Parathyroid adenoma (tissue), 2 donors: ENCODE measurements at regions not wholly inside any gene's neighbourhood (a gene's known extent, or its start where the extent isn't known, plus 50 kb on each side); places are given as distances from the start of the nearest gene placed in this dataset.

Experiments used
- H2AFZ ChIP-seq: fragments of 300-600 bp; sonication (generic); one replicate; pipeline ENCODE4 v1.7.0; 2017; ENCODE audit warnings: antibody characterized with exemption, mild to moderate bottlenecking
- H3K27ac ChIP-seq: fragments of 300-600 bp; sonication (generic); one replicate; pipeline ENCODE4 v1.7.0; 2017
- H3K27me3 ChIP-seq: fragments of 300-600 bp; sonication (generic); one replicate; pipeline ENCODE4 v1.7.0; 2017; ENCODE audit warnings: low read length; ENCODE audit not compliant: control insufficient read depth, insufficient read depth
- H3K36me3 ChIP-seq: fragments of 300-600 bp; sonication (generic); one replicate; pipeline ENCODE4 v1.7.0; 2017; ENCODE audit warnings: low read length; ENCODE audit not compliant: control insufficient read depth, insufficient read depth
- H3K4me1 ChIP-seq: fragments of 300-600 bp; sonication (generic); one replicate; pipeline ENCODE4 v1.7.0; 2017; ENCODE audit warnings: control low read depth
- H3K4me2 ChIP-seq: fragments of 300-600 bp; sonication (generic); one replicate; pipeline ENCODE4 v1.7.0; 2017; ENCODE audit warnings: low read length
- H3K4me3 ChIP-seq: fragments of 300-600 bp; sonication (generic); one replicate; pipeline ENCODE4 v1.7.0; 2017; ENCODE audit warnings: low read depth, low read length
- H3K79me2 ChIP-seq: fragments of 300-600 bp; sonication (generic); one replicate; pipeline ENCODE4 v1.7.0; 2017; ENCODE audit warnings: control low read depth
- H3K9ac ChIP-seq: fragments of 300-600 bp; sonication (generic); one replicate; pipeline ENCODE4 v1.7.0; 2017; ENCODE audit warnings: mild to moderate bottlenecking
- H3K9me3 ChIP-seq: fragments of 300-600 bp; sonication (generic); one replicate; pipeline ENCODE4 v1.7.0; 2017; ENCODE audit warnings: low read length; ENCODE audit not compliant: control insufficient read depth
- CTCF ChIP-seq: fragments of 300-600 bp; sonication (generic); IDR thresholded peaks from one replicate; pipeline ENCODE4 v1.7.0; 2017; ENCODE audit warnings: antibody characterized with exemption, mild to moderate bottlenecking
- donor health status: primary hyperparathyroidism.

GRCh38 chr10:77710759-77711682, 73.4 kb upstream of the KCNMA1 start:
- Histone ChIP-seq H3K4me2 (peak overlapping the region; percentile 81), H3K27me3 (no peaks in the 10 kb centered on the region), H3K9me3 (no peaks in the 10 kb centered on the region), H3K9ac (no peak overlapping the region), H3K4me3 (peak overlapping the region; percentile 49), H3K27ac (no peak overlapping the region), H2AFZ (peak overlapping the region; percentile 96), H3K4me1 (no peaks in the 10 kb centered on the region), H3K79me2 (no peaks in the 10 kb centered on the region), H3K36me3 (no peaks in the 10 kb centered on the region)
- peak; percentile 96 for TF ChIP-seq CTCF

GRCh38 chr10:77710081-77710551, 72.5 kb upstream of the KCNMA1 start:
- Histone ChIP-seq H3K4me2 (no peak overlapping the region), H3K27ac (no peak overlapping the region), H3K4me3 (no peak overlapping the region), H3K27me3 (no peaks in the 10 kb centered on the region), H3K4me1 (no peaks in the 10 kb centered on the region), H3K79me2 (no peaks in the 10 kb centered on the region), H3K9me3 (no peaks in the 10 kb centered on the region), H2AFZ (no peak overlapping the region), H3K9ac (no peak overlapping the region), H3K36me3 (no peaks in the 10 kb centered on the region)
- TF ChIP-seq CTCF, result no peak

- Histone ChIP-seq H3K27ac (no peak overlapping the region), H3K4me2 (no peak overlapping the region), H2AFZ (no peak overlapping the region), H3K4me3 (no peak overlapping the region), H3K9me3 (no peaks in the 10 kb centered on the region), H3K79me2 (no peaks in the 10 kb centered on the region), H3K4me1 (no peaks in the 10 kb centered on the region), H3K36me3 (no peaks in the 10 kb centered on the region), H3K27me3 (no peaks in the 10 kb centered on the region), H3K9ac (no peak overlapping the region)
- no peak for TF ChIP-seq CTCF
These were observed 70.0 kb upstream of the KCNMA1 start for GRCh38 chr10:77707570-77707969.

GRCh38 chr10:77702166-77702565, 64.6 kb upstream of the KCNMA1 start:
- H3K27ac ChIP-seq, result no peak overlapping the region
- H2AFZ ChIP-seq, result no peak overlapping the region
- no peaks in the 10 kb centered on the region for H3K9me3 ChIP-seq
- no peak overlapping the region for H3K9ac ChIP-seq
- H3K27me3 ChIP-seq, result no peaks in the 10 kb centered on the region
- H3K4me2 ChIP-seq, result no peak overlapping the region
- no peaks in the 10 kb centered on the region for H3K4me1 ChIP-seq
- TF ChIP-seq CTCF, result no peak
- no peaks in the 10 kb centered on the region for H3K79me2 ChIP-seq
- no peaks in the 10 kb centered on the region for H3K36me3 ChIP-seq
- H3K4me3 ChIP-seq, result no peak overlapping the region
